Motor neuron (in vitro differentiated cells): ENCODE measurements at regions not wholly inside any gene's neighbourhood (a gene's known extent, or its start where the extent isn't known, plus 50 kb on each side); places are given as distances from the start of the nearest gene placed in this dataset.
A peak's percentile ranks its signal among the peaks of the same experiment; 100 is the strongest.

Experiments
- ATAC-seq, 8 experiments: fragments of 200-7000 bp; cut with Tn5 transposase; replicated peaks in 6 of 8; 2 replicates each; pipeline ENCODE4 v1.8.0; 2021; ENCODE audit warnings: mild to moderate bottlenecking in 8 of 8, moderate library complexity in 8 of 8
- H3K27ac ChIP-seq, 2 donors: fragments of 250-450 bp; sonication (Bioruptor Pico); 2 replicates each; pipeline ENCODE4 v1.9.0; 2021; ENCODE audit warnings: antibody characterized with exemption in 2 of 2, mild to moderate bottlenecking in 2 of 2, moderate library complexity in 1 of 2
- H3K4me1 ChIP-seq, 2 donors: fragments of 250-450 bp; sonication (Bioruptor Pico); replicated peaks in 1 of 2; 2 replicates each; pipeline ENCODE4 v1.6.1; 2021; ENCODE audit warnings: antibody characterized with exemption in 2 of 2, mild to moderate bottlenecking in 2 of 2, moderate library complexity in 1 of 2
- H3K4me3 ChIP-seq, 5 donors: fragments of 250-450 bp; sonication (Bioruptor Pico); 2 replicates each; pipeline ENCODE4 v1.9.0; 2021; ENCODE audit warnings: antibody characterized with exemption in 5 of 5, mild to moderate bottlenecking in 5 of 5, moderate library complexity in 4 of 5
- WGBS, 10 experiments: fragments of 450-650 bp; shearing (Covaris generic); methylation state at CpG; one replicate each; pipeline ENCODE4 v1.0.0; 2022; 5-methylcytosine and 5-hydroxymethylcytosine counted together
- in situ Hi-C, 9 experiments: fragments of 400-800 bp; cut with MboI; loops; one replicate each; pipeline ENCODE4 v1.15.0; 2021; ENCODE audit warnings: low sequenced_read_pairs in 9 of 9, low pct_unique_long_range_greater_than_20kb in 2 of 9; ENCODE audit not compliant: unreplicated experiment in 9 of 9

- ATAC-seq = no peak
- H3K4me1 ChIP-seq = no peaks in the 10 kb centered on the region
- H3K4me3 ChIP-seq = no peak overlapping the region
- in situ Hi-C loops = loop anchor here in 4 of 9 experiments (25.0 kb wide), 4 partner anchors 393 to 668 kb away; no protein-coding TSS in a partner anchor
- no peak overlapping the region for H3K27ac ChIP-seq
- WGBS, 10 experiments = 0 to 83% (median 54%) methylated on average over 1 to 2 of the region's 2 CpGs; no CpG with 5 or more reads in 3 of the 10 experiments
Measured at GRCh38 chr14:24744641-24745040, 110.7 kb upstream of the GZMB start.

GRCh38 chr14:24741871-24742270 lies 107.9 kb upstream of the GZMB start:
- ATAC-seq = no peak
- 6 to 71% (median 38%) methylated on average over 1 to 2 of the region's 2 CpGs; no CpG with 5 or more reads in 1 of the 10 experiments for WGBS, 10 experiments
- Histone ChIP-seq H3K27ac (no peak overlapping the region), H3K4me3 (no peak overlapping the region), H3K4me1 (no peaks in the 10 kb centered on the region)
- in situ Hi-C loops = loop anchor here in 4 of 9 experiments (25.0 kb wide), 4 partner anchors 395 to 670 kb away; no protein-coding TSS in a partner anchor

- in situ Hi-C loops = loop anchor here in 4 of 9 experiments (25.0 kb wide), 4 partner anchors 401 to 676 kb away; no protein-coding TSS in a partner anchor
- Histone ChIP-seq H3K4me1 (peaks cover 0 to 2% of the 10 kb centered on the region in 2 donors), H3K27ac (no peak overlapping the region), H3K4me3 (no peak overlapping the region)
- WGBS, 10 experiments = 46% methylated on average over 1 of the region's 1 CpG; no CpG with 5 or more reads in 9 of the 10 experiments
- ATAC-seq = peak in 1 of 8 experiments; percentile 9
Measured at GRCh38 chr14:24735984-24736630, 102.1 kb upstream of the GZMB start.

GRCh38 chr14:24734917-24735500 lies 101.0 kb upstream of the GZMB start:
- H3K4me3 ChIP-seq = no peak overlapping the region

GRCh38 chr14:24726480-24726879 lies 92.5 kb upstream of the GZMB start:
- Histone ChIP-seq H3K4me1 (no peaks in the 10 kb centered on the region), H3K27ac (no peak overlapping the region), H3K4me3 (no peak overlapping the region)
- in situ Hi-C loops = loop anchor here in 4 of 9 experiments (25.0 kb wide), 4 partner anchors 411 to 686 kb away; no protein-coding TSS in a partner anchor
- 42 to 100% (median 80%) methylated on average over 1 to 3 of the region's 7 CpGs; no CpG with 5 or more reads in 7 of the 10 experiments for WGBS, 10 experiments
- ATAC-seq = peak in 1 of 8 experiments; percentile 49

More at GRCh38 chr14:24734917-24735500, 101.0 kb upstream of the GZMB start:
- in situ Hi-C loops = loop anchor here in 4 of 9 experiments (25.0 kb wide), 4 partner anchors 402 to 677 kb away; no protein-coding TSS in a partner anchor
- peak; percentile 75 to 98 (median 88) for ATAC-seq
- peaks cover 0 to 2% of the 10 kb centered on the region in 2 donors for H3K4me1 ChIP-seq
- no peak overlapping the region for H3K27ac ChIP-seq
- 0 to 42% (median 21%) methylated on average over 1 to 9 of the region's 9 CpGs for WGBS, 10 experiments

- 5 to 57% (median 23%) methylated on average over 1 to 3 of the region's 3 CpGs; no CpG with 5 or more reads in 3 of the 10 experiments for WGBS, 10 experiments
- Histone ChIP-seq H3K4me1 (no peaks in the 10 kb centered on the region), H3K27ac (no peak overlapping the region), H3K4me3 (no peak overlapping the region)
- peak in 1 of 8 experiments; percentile 82 for ATAC-seq
- in situ Hi-C loops = loop anchor here in 4 of 9 experiments (25.0 kb wide), 4 partner anchors 412 to 687 kb away; no protein-coding TSS in a partner anchor
Measured at GRCh38 chr14:24725311-24725710, 91.3 kb upstream of the GZMB start.

GRCh38 chr14:24721775-24722174 lies 87.8 kb upstream of the GZMB start:
- peak in 1 of 8 experiments; percentile 62 for ATAC-seq
- WGBS, 10 experiments = 0 to 100% (median 37%) methylated on average over 1 to 3 of the region's 3 CpGs; no CpG with 5 or more reads in 5 of the 10 experiments
- in situ Hi-C loops = no loop called here
- H3K4me3 ChIP-seq = no peak overlapping the region
- no peaks in the 10 kb centered on the region for H3K4me1 ChIP-seq
- no peak overlapping the region for H3K27ac ChIP-seq

- Histone ChIP-seq H3K4me3 (no peak overlapping the region), H3K27ac (no peak overlapping the region), H3K4me1 (no peaks in the 10 kb centered on the region)
- in situ Hi-C loops = no loop called here
- ATAC-seq = no peak
- WGBS, 10 experiments = 17 to 86% (median 75%) methylated on average over 1 to 2 of the region's 2 CpGs; no CpG with 5 or more reads in 6 of the 10 experiments
Measured at GRCh38 chr14:24715239-24715638, 81.2 kb upstream of the GZMB start.

GRCh38 chr14:24713404-24713803 lies 79.4 kb upstream of the GZMB start:
- ATAC-seq = no peak
- in situ Hi-C loops = no loop called here
- Histone ChIP-seq H3K4me1 (peaks cover 2 to 12% of the 10 kb centered on the region in 2 donors), H3K4me3 (no peak overlapping the region), H3K27ac (no peak overlapping the region)
- WGBS, 10 experiments = 13 to 100% (median 62%) methylated on average over 1 to 4 of the region's 4 CpGs; no CpG with 5 or more reads in 1 of the 10 experiments

GRCh38 chr14:24712909-24713308 lies 78.9 kb upstream of the GZMB start:
- WGBS, 10 experiments = 20 to 80% (median 57%) methylated on average over 1 to 4 of the region's 6 CpGs; no CpG with 5 or more reads in 2 of the 10 experiments
- in situ Hi-C loops = no loop called here
- no peak for ATAC-seq
- Histone ChIP-seq H3K4me1 (peaks cover 2 to 12% of the 10 kb centered on the region in 2 donors), H3K27ac (no peak overlapping the region), H3K4me3 (no peak overlapping the region)

- ATAC-seq = no peak
- H3K27ac ChIP-seq = no peak overlapping the region
- peaks cover 2 to 12% of the 10 kb centered on the region in 2 donors for H3K4me1 ChIP-seq
- 17 to 57% (median 27%) methylated on average over 1 of the region's 1 CpG; no CpG with 5 or more reads in 1 of the 10 experiments for WGBS, 10 experiments
- in situ Hi-C loops = no loop called here
- no peak overlapping the region for H3K4me3 ChIP-seq
Measured at GRCh38 chr14:24712374-24712773, 78.4 kb upstream of the GZMB start.

- Histone ChIP-seq H3K27ac (no peak overlapping the region), H3K4me1 (peaks cover 2 to 12% of the 10 kb centered on the region in 2 donors), H3K4me3 (no peak overlapping the region)
- peak; percentile 55 to 94 (median 72) for ATAC-seq
- in situ Hi-C loops = no loop called here
- WGBS, 10 experiments = 0 to 72% (median 11%) methylated on average over 1 to 14 of the region's 16 CpGs
Measured at GRCh38 chr14:24710403-24711112, 76.6 kb upstream of the GZMB start.
